ENCODE measurements at regions not wholly inside any gene's neighbourhood (a gene's known extent, or its start where the extent isn't known, plus 50 kb on each side); places are given as distances from the start of the nearest gene placed in this dataset.
A peak's percentile ranks its signal among the peaks of the same experiment; 100 is the strongest.
"Not testable (repeated sequence)": the region's sequence is repeated elsewhere in the genome, so short reads cannot be mapped to it uniquely, and the experiment has no call there.

DNA sequence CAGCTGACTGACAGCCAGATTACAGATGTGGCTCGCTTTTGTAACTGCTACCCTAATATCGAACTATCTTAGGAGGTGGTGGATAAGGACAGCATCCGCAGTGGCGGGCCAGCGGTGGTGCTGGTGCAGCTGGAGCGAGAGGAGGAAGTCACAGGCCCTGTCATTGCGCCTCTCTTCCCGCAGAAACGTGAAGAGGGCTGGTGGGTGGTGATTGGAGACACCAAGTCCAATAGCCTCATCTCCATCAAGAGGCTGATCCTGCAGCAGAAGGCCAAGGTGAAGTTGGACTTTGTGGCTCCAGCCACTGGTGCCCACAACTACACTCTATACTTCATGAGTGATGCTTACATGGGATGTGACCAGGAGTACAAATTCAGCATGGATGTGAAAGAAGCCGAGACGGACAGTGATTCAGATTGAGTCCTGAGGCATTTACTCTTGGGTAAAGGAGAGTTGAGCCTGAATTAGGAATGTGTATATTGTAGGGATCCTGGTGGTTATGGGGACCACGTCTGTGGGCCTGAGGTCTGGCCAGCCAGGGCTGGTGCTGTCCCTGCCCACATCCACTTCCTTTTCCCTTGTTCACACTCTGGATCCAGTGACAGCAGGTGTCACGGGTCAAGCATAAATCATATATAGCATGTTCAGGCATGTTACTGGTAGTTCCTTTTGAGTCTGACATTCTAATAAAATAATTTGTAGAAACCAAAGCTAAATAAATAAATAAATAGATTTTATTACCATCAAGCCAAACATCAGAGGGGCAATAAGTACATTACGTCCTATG is 89.0 kb upstream of the SMURF2 start:
- peaks cover 11% of the 10 kb centered on the region for H3K4me1 Mint-ChIP-seq
- H3K27me3 Mint-ChIP-seq (ENCODE audit: low read depth): no peaks in the 10 kb centered on the region

DNA sequence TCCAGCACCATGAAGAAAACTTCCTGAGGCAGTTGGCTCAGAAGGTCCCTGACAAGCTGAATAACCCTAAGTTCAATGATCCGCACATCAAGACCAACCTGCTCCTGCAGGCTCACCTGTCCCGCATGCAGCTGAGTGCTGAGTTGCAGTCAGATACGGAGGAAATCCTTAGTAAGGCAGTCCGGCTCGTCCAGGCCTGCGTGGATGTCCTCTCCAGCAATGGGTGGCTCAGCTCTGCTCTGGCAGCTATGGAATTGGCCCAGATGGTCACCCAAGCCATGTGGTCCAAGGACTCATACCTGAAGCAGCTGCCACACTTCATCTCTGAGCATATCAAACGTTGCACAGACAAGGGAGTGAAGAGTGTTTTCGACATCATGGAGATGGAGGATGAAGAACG is 88.4 kb upstream of the SMURF2 start:
- Mint-ChIP-seq H3K36me3 (ENCODE audit: low read depth) (peaks cover 26% of the 10 kb centered on the region), H3K27me3 (ENCODE audit: low read depth) (no peaks in the 10 kb centered on the region), H3K4me3 (no peak overlapping the region), H3K27ac (no peak overlapping the region), H3K9me3 (no peaks in the 10 kb centered on the region), H3K4me1 (peaks cover 11% of the 10 kb centered on the region)
- TF ChIP-seq, protein P1, sequence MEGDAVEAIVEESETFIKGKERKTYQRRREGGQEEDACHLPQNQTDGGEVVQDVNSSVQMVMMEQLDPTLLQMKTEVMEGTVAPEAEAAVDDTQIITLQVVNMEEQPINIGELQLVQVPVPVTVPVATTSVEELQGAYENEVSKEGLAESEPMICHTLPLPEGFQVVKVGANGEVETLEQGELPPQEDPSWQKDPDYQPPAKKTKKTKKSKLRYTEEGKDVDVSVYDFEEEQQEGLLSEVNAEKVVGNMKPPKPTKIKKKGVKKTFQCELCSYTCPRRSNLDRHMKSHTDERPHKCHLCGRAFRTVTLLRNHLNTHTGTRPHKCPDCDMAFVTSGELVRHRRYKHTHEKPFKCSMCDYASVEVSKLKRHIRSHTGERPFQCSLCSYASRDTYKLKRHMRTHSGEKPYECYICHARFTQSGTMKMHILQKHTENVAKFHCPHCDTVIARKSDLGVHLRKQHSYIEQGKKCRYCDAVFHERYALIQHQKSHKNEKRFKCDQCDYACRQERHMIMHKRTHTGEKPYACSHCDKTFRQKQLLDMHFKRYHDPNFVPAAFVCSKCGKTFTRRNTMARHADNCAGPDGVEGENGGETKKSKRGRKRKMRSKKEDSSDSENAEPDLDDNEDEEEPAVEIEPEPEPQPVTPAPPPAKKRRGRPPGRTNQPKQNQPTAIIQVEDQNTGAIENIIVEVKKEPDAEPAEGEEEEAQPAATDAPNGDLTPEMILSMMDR (IDR thresholded peaks at IDR 0.05; ENCODE audit: unreplicated experiment in 3 of 3): no peak

More for the DNA sequence above, 89.0 kb upstream of the SMURF2 start:
- TF ChIP-seq, protein P1 (IDR thresholded peaks at IDR 0.05; ENCODE audit: unreplicated experiment in 3 of 3): no peak
- H3K9me3 Mint-ChIP-seq: no peaks in the 10 kb centered on the region
- no peak overlapping the region for H3K4me3 Mint-ChIP-seq
- H3K27ac Mint-ChIP-seq: no peak overlapping the region
- H3K36me3 Mint-ChIP-seq (ENCODE audit: low read depth): peaks cover 30% of the 10 kb centered on the region

DNA sequence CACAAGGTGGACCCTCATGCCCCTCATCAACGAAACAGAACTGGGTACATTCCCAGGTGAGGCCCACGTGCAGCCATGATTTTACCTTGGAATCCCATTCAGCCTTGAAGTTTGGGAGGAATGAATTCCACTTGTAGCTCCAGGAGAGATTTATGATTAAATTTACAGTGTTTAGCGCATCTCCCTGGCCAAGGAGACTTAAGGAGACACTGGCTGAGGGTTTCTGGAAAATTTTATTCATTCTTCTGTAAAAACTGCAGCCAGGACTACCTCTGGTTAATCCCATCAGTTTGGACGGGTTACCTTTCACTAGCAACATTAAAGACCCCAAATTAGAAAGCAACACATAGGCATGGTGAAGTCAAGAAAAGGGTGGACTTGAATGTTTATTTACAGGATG is 87.2 kb upstream of the SMURF2 start:
- Mint-ChIP-seq H3K27ac (peak overlapping the region in 2 of 3 experiments; percentile 79 to 97), H3K4me3 (no peak overlapping the region), H3K4me1 (peaks cover 11% of the 10 kb centered on the region), H3K36me3 (ENCODE audit: low read depth) (peaks cover 20% of the 10 kb centered on the region), H3K27me3 (ENCODE audit: low read depth) (no peaks in the 10 kb centered on the region), H3K9me3 (no peaks in the 10 kb centered on the region)
- TF ChIP-seq, protein P1 (IDR thresholded peaks at IDR 0.05; ENCODE audit: unreplicated experiment in 3 of 3): no peak

DNA sequence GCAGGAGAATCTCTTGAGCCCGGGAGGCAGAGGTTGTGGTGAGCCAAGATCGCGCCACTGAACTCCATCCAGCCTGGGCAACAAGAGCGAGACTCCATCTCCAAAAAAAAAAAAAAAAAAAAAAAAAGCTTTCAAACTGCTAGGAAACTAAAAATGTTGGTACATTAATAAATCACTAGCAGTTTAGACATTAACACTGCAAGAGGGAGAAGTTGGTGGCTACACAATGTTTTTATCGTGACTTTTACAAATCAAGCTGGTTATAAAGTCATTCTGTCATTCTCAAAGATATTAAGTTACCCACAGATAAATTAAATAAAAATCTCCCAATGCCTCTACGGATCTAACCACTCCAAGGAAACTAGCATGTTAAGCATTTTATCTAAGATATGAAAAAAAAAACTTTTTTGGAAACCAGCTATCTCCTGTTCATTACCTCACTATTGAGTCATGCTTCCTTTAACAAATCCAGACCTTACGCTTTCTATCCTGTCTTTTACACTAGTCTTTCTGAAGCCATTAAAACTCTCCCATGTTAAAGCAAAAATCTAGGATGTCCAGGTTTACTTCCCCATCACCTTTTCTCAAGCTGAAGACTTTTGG is 85.9 kb upstream of the SMURF2 start:
- TF ChIP-seq, protein P1 (IDR thresholded peaks at IDR 0.05; ENCODE audit: unreplicated experiment in 3 of 3): no peak
- no peaks in the 10 kb centered on the region for H3K27me3 Mint-ChIP-seq (ENCODE audit: low read depth)
- H3K4me3 Mint-ChIP-seq: no peak overlapping the region
- H3K9me3 Mint-ChIP-seq: no peaks in the 10 kb centered on the region
- peak overlapping the region; percentile 90 to 97 (median 95) for H3K27ac Mint-ChIP-seq
- H3K36me3 Mint-ChIP-seq (ENCODE audit: low read depth): peaks cover 12% of the 10 kb centered on the region
- peaks cover 11% of the 10 kb centered on the region for H3K4me1 Mint-ChIP-seq

DNA sequence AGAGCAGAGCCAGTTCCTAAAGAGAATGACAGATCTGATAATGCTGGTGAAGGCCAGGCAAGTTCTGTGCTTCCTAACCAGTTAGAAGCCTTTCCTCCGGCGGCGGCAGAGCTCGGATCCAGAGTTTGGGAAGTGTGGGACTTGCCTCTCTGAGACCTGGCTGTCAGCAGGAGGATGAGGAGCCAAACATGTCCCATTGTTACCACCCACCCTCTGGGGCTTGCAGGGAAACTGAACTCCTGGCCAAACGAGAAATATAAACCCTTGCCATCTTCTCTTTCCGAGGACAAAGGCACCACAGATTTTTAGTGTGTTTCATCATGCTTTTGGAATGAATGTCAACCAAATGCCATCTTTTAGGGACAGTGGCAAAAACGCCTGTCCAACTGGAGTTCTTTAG is 80.2 kb upstream of the SMURF2 start:
- Mint-ChIP-seq H3K9me3 (no peaks in the 10 kb centered on the region), H3K27ac (peak overlapping the region; percentile 97 to 98 (median 98))

DNA sequence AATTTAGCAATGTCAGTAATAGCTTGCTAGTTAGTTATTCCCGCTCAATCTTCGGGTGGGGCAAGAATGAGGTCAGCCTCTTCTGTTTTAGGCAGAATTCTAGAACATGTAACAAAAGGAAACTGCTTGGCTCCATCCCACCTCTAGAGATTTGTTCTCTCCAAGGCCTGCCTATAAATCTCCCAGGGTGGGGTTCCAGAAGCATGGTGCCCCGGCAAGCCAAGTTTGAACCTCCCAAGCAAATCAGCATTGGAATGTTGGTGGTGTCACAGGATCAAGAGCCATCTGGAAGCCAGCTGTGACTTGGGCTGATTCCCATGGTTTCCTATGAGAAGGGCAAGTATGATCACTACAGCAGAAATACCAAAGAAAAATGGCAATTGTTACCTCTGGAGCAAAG is 79.8 kb upstream of the SMURF2 start:
- not testable (repeated sequence) for H3K4me3 Mint-ChIP-seq; H3K36me3 Mint-ChIP-seq (ENCODE audit: low read depth); H3K27me3 Mint-ChIP-seq (ENCODE audit: low read depth)

More for the DNA sequence above, 80.2 kb upstream of the SMURF2 start:
- TF ChIP-seq, protein P1 (IDR thresholded peaks at IDR 0.05; ENCODE audit: unreplicated experiment in 3 of 3): no peak
- no peaks in the 10 kb centered on the region for H3K27me3 Mint-ChIP-seq (ENCODE audit: low read depth)
- H3K36me3 Mint-ChIP-seq (ENCODE audit: low read depth): no peaks in the 10 kb centered on the region
- peaks cover 24% of the 10 kb centered on the region for H3K4me1 Mint-ChIP-seq
- no peak overlapping the region for H3K4me3 Mint-ChIP-seq

More for the DNA sequence above, 79.8 kb upstream of the SMURF2 start:
- peaks cover 28% of the 10 kb centered on the region for H3K4me1 Mint-ChIP-seq
- H3K9me3 Mint-ChIP-seq: not testable (repeated sequence)
- H3K27ac Mint-ChIP-seq: peak overlapping the region; percentile 97 to 98 (median 98)
